ENCODE measurements at regions not wholly inside any gene's neighbourhood (a gene's known extent, or its start where the extent isn't known, plus 50 kb on each side); places are given as distances from the start of the nearest gene placed in this dataset.

DNA sequence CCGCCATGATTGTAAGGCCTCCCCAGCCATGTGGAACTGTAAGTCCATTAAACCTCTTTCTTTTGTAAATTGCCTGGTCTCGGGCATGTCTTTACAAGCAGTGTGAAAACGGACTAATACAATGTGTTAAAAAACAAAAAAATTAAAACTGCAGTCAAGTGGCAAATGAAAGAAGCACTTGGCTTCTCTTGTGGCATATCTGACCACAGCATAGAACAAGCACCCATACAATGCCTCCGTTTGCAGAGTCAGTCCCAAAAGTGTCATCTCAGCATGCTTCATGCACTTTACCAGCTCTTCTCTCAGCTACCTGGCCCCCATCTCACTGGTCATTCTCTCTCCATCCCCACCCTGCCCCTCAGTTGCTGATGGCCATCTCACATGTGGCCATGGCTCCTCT lies 51.1 kb upstream of the DAPK1 start:
- Histone ChIP-seq H3K27me3 (ENCODE audit: control insufficient read depth in 5 of 5, insufficient read depth in 4 of 5, low read length in 5 of 5) (no peaks in the 10 kb centered on the region), H3K4me3 (ENCODE audit: low read depth in 1 of 5, low read length in 5 of 5) (no peak overlapping the region), H3K9me3 (ENCODE audit: control insufficient read depth in 5 of 5, low read length in 5 of 5) (no peaks in the 10 kb centered on the region), H3K4me1 (ENCODE audit: control insufficient read depth in 5 of 5, insufficient read depth in 5 of 5, low read length in 5 of 5) (peaks cover 0 to 6% (median 2%) of the 10 kb centered on the region in 5 donors), H3K27ac (ENCODE audit: low read depth, low read length) (no peak overlapping the region), H3K9ac (ENCODE audit: low read length in 5 of 5) (no peak overlapping the region), H3K36me3 (ENCODE audit: control insufficient read depth in 5 of 5, insufficient read depth in 5 of 5, low read length in 5 of 5) (no peaks in the 10 kb centered on the region)

- Histone ChIP-seq H3K9ac (ENCODE audit: low read length in 5 of 5) (no peak overlapping the region), H3K27me3 (ENCODE audit: control insufficient read depth in 5 of 5, insufficient read depth in 4 of 5, low read length in 5 of 5) (no peaks in the 10 kb centered on the region), H3K4me1 (ENCODE audit: control insufficient read depth in 5 of 5, insufficient read depth in 5 of 5, low read length in 5 of 5) (peaks cover 0 to 6% (median 2%) of the 10 kb centered on the region in 5 donors), H3K4me3 (ENCODE audit: low read depth in 1 of 5, low read length in 5 of 5) (no peak overlapping the region), H3K9me3 (ENCODE audit: control insufficient read depth in 5 of 5, low read length in 5 of 5) (no peaks in the 10 kb centered on the region), H3K27ac (ENCODE audit: low read depth, low read length) (no peak overlapping the region), H3K36me3 (ENCODE audit: control insufficient read depth in 5 of 5, insufficient read depth in 5 of 5, low read length in 5 of 5) (no peaks in the 10 kb centered on the region)
Observed at GRCh38 chr9:87447547-87448432, 49.9 kb upstream of the DAPK1 start.
